CD4-positive, alpha-beta T cell (primary cell): ENCODE measurements at regions not wholly inside any gene's neighbourhood (a gene's known extent, or its start where the extent isn't known, plus 50 kb on each side); places are given as distances from the start of the nearest gene placed in this dataset.

ENCODE experiments used
- ATAC-seq: fragments of 200-7000 bp; cut with Tn5 transposase; one replicate; pipeline ENCODE4 v1.10.0; 2022; ENCODE audit warnings: mild to moderate bottlenecking; ENCODE audit not compliant: poor library complexity
- CTCF ChIA-PET: fragments of 350-600 bp; sonication (Branson Sonifier 250); formaldehyde crosslinking; loops from one replicate; lab custom pipeline; 2021; ENCODE audit warnings: antibody characterized with exemption, inconsistent platforms; lab: Charles Lee
- POLR2A ChIA-PET: fragments of 350-600 bp; sonication (Branson Sonifier 250); formaldehyde crosslinking; loops from one replicate; lab custom pipeline; 2021; ENCODE audit warnings: antibody characterized with exemption, inconsistent platforms; lab: Charles Lee
- DNase-seq, 14 experiments: peaks; one replicate each; pipeline ENCODE4 v3.0.0-alpha.2; 2013 to 2020; ENCODE audit warnings: mixed read lengths in 2 of 14
- H3K27ac ChIP-seq, 2 donors: one replicate each; pipeline versions ENCODE4 v1.5.1 to v1.7.0; 2013; ENCODE audit warnings: low read length in 2 of 2, low read depth in 1 of 2, mild to moderate bottlenecking in 1 of 2
- H3K27me3 ChIP-seq, 2 experiments: 1 replicate in 1 of 2; 2 replicates in 1 of 2; pipeline versions ENCODE4 v1.6.1 to v1.7.0; 2013; ENCODE audit warnings: low read length in 2 of 2, control low read depth in 1 of 2, mild to moderate bottlenecking in 1 of 2, moderate library complexity in 1 of 2; ENCODE audit not compliant: insufficient read depth in 2 of 2, control insufficient read depth in 1 of 2
- H3K36me3 ChIP-seq: one replicate; pipeline ENCODE4 v1.6.1; 2013; ENCODE audit warnings: low read length, control low read depth; ENCODE audit not compliant: insufficient read depth
- H3K4me1 ChIP-seq: one replicate; pipeline ENCODE4 v1.6.1; 2013; ENCODE audit warnings: low read length, control low read depth; ENCODE audit not compliant: insufficient read depth
- H3K4me3 ChIP-seq: one replicate; pipeline ENCODE4 v1.5.1; 2013; ENCODE audit warnings: mild to moderate bottlenecking, low read length, moderate library complexity
- H3K9me3 ChIP-seq, 2 experiments: 1 replicate in 1 of 2; 2 replicates in 1 of 2; pipeline versions ENCODE4 v1.6.1 to v1.7.0; 2013; ENCODE audit warnings: low read length in 2 of 2, mild to moderate bottlenecking in 2 of 2, control low read depth in 1 of 2, moderate library complexity in 1 of 2; ENCODE audit not compliant: control insufficient read depth in 1 of 2, insufficient read depth in 1 of 2
- H3K27ac Mint-ChIP-seq: one replicate; pipeline ENCODE4 v1.8.0; 2020; ENCODE audit warnings: mixed read lengths
- H3K27me3 Mint-ChIP-seq: one replicate; pipeline ENCODE4 v1.8.0; 2021; ENCODE audit warnings: mixed read lengths
- H3K36me3 Mint-ChIP-seq: one replicate; pipeline ENCODE4 v1.8.0; 2021; ENCODE audit warnings: low read depth, mixed read lengths
- H3K4me1 Mint-ChIP-seq: one replicate; pipeline ENCODE4 v1.8.0; 2021; ENCODE audit warnings: low read depth, mixed read lengths
- H3K4me3 Mint-ChIP-seq: one replicate; pipeline ENCODE4 v1.8.0; 2020; ENCODE audit warnings: mild to moderate bottlenecking, mixed read lengths
- H3K9me3 Mint-ChIP-seq: one replicate; pipeline ENCODE4 v1.8.0; 2020; ENCODE audit warnings: mixed read lengths
- intact Hi-C, 2 experiments: fragments of 100-400 bp; cut with DNase I in 1 of 2; cut with micrococcal nuclease in 1 of 2; formaldehyde crosslinking; loops; one replicate each; pipeline versions ENCODE4 v1.15.1 to v1.9.0; 2023 to 2025; cut with DNase I, micrococcal nuclease
- TF ChIP-seq, protein P1 (sequence below): fragments of 200-600 bp; IDR thresholded peaks from one replicate; pipeline ENCODE4 v1.8.0; 2022; ENCODE audit warnings: antibody characterized with exemption, mild to moderate bottlenecking

DNA sequence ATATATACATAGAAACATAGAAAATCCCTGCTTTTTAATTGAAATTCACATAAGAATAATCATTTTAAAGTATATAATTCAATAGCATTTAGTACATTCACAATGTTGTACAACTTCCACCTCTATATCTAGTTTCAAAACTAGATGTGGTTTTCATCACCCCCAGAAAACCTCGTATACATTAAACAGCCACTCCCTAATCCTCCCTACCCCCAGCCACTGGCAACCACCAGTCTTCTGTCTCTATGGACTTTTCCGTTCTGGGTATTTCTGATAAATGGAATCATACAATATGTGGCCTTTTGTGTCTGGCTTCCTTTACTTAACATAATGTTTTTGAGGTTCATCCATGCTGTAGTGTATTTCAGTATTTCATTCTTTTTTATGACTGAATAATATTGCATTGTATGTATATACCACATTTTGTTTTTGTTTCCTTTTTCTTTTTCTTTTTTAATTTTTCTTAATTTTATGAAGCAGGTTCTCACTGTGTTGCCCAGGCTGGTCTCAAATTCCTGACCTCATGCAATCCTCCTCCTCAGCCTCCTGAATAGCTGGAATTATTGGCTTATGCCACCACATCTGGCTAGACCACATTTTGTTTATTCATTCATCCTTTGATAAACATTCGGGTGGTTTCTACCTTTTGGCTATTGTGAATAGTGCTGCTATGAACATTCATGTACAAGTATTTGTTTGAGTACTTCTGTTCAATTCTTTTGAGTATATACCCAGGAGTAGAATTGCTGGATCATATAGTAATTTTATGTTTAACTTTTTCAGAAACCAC is 50.6 kb upstream of the RNF152 start:
- ATAC-seq: no peak
- CTCF ChIA-PET: interaction anchor here (1.1 kb wide), 1 partner anchor 59 kb away, joined by 3 read pairs; no protein-coding TSS in a partner anchor
- no peak overlapping the region for H3K27ac Mint-ChIP-seq

More for the DNA sequence above, 50.6 kb upstream of the RNF152 start:
- Mint-ChIP-seq H3K9me3 (peaks cover 2% of the 10 kb centered on the region), H3K4me3 (no peak overlapping the region), H3K4me1 (peaks cover 26% of the 10 kb centered on the region), H3K36me3 (no peaks in the 10 kb centered on the region), H3K27me3 (no peaks in the 10 kb centered on the region)
- DNase-seq: no peak
- POLR2A ChIA-PET: no interaction called here
- no peaks in the 10 kb centered on the region for H3K9me3 ChIP-seq
- TF ChIP-seq, protein P1, sequence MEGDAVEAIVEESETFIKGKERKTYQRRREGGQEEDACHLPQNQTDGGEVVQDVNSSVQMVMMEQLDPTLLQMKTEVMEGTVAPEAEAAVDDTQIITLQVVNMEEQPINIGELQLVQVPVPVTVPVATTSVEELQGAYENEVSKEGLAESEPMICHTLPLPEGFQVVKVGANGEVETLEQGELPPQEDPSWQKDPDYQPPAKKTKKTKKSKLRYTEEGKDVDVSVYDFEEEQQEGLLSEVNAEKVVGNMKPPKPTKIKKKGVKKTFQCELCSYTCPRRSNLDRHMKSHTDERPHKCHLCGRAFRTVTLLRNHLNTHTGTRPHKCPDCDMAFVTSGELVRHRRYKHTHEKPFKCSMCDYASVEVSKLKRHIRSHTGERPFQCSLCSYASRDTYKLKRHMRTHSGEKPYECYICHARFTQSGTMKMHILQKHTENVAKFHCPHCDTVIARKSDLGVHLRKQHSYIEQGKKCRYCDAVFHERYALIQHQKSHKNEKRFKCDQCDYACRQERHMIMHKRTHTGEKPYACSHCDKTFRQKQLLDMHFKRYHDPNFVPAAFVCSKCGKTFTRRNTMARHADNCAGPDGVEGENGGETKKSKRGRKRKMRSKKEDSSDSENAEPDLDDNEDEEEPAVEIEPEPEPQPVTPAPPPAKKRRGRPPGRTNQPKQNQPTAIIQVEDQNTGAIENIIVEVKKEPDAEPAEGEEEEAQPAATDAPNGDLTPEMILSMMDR: no peak
- intact Hi-C loops: no loop called here
- H3K4me3 ChIP-seq: no peak overlapping the region
- H3K27ac ChIP-seq: no peak overlapping the region
- H3K36me3 ChIP-seq: no peaks in the 10 kb centered on the region
- peaks cover 3% of the 10 kb centered on the region for H3K4me1 ChIP-seq
- no peaks in the 10 kb centered on the region for H3K27me3 ChIP-seq
